Non-pigmented ciliary epithelial cell (primary cell): ENCODE measurements at regions not wholly inside any gene's neighbourhood (a gene's known extent, or its start where the extent isn't known, plus 50 kb on each side); places are given as distances from the start of the nearest gene placed in this dataset.
"Not testable (repeated sequence)": the region's sequence is repeated elsewhere in the genome, so short reads cannot be mapped to it uniquely, and the experiment has no call there.

Experiments used
- DNase-seq: peaks from one replicate; pipeline ENCODE4 v3.0.0-alpha.2; 2010; ENCODE audit warnings: low read depth

- no peak for DNase-seq
Measured at GRCh38 chr7:34207810-34208209, 302.5 kb downstream of the BMPER start.

GRCh38 chr7:34208878-34209621 lies 303.7 kb downstream of the BMPER start:
- DNase-seq, result no peak

DNA sequence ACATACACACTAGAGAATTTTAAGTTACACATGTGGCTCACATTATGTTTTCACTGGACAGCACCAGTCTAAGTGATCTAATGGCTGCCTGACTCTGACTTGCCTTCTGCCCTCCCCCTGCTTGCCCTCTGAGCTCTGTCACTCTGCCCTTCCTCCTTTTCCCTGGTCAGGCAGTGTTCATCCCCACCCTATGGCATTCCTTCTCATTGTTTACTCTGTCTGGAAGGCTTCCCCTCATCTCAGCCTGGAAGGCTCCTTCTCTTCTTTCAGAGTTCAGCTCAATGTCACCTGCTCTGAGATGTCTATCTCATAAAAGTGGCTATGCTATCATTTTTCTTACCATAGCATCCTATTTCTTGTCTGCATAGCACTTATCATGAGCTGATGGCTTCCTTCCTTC lies 305.7 kb downstream of the BMPER start:
- no peak for DNase-seq

GRCh38 chr7:34217972-34218371 lies 312.6 kb downstream of the BMPER start:
- DNase-seq, result no peak

GRCh38 chr7:34219153-34219718 lies 313.9 kb downstream of the BMPER start:
- DNase-seq, result no peak

DNA sequence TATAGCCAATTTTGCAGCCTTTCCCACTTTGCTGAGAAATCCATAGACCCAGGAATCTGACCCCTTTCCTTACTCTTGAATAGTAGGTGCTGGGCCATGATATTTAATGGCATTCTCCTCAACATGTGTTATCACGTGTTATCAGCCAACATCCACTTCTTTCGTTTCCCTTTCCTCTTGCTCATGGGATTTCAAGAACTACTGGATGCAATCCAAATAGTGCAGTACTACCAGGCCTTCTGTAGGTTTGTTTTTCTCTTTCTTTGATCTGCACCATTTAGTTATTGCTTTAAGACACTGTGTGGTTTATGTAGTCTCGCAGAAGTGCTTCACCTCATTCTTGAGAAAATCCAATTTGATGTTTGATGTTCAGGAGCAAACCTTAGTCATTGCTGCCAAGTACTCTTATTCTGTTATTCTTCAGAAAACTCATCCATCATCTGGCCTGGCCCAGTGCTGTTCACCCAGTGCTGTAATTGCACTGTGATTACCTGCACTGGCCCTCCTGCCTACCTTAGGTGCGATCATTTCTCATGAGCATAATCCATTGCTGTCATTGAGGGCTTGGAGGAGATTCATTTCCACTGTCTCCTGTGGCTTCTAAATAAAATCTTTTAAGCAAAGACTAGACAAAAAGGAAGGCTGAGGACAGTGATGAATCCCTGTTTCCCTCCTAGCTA lies 315.3 kb downstream of the BMPER start:
- DNase-seq, result no peak

DNA sequence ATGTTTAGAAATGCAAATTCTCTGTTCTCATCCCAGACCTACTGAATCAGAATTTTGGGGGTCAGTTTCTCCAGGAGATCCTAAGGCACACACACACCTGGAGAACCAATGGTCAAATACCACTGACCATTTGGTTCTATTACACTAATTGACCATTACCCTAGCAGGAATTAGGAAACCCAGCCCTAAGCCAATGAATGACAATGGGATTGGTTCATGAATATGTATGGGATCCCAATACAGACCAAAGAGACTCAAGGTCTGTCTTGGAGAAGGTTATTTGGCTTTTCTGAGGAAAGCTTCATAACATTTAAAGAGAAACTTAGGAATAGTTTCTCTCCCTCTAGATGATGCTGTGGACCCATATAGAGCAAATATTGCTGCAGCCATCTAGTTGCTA lies 317.0 kb downstream of the BMPER start:
- DNase-seq, result no peak

DNA sequence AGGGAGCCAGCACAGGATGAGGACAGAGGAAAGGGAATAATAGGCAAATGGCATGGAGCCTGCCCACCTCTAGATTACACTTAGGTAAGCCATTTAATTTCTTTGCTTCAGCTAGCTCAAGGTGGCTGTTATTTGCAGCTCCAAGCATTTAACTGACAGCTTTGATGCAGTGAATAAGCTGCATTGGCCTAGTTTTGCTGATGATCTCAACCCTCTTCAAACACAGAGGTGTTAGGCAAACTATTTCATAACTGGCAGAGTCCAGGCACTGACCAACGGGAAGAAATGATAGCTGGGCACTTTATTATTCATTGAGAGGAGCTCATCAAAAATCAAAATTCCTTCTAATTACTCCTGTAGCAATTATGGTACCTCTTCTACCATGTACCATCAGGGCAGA lies 317.4 kb downstream of the BMPER start:
- no peak for DNase-seq

DNA sequence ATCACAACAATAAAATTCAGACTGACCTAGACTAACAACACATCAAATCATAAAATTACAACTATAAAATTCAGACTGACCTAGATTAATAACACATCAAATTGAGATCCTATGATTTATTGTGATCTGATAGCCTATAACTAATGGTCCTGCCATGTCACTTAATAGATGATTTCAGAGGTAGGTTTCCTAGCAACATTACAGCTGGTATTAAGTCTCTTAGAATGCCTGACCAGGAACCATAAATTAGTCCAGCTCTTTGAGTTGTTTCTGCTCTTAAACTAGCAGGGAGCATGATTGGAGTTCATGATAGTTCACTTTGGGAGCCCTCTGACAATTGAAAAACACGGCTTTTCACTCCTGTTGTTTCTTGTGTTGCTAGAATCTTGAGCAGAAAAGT lies 318.9 kb downstream of the BMPER start:
- DNase-seq, result no peak

DNA sequence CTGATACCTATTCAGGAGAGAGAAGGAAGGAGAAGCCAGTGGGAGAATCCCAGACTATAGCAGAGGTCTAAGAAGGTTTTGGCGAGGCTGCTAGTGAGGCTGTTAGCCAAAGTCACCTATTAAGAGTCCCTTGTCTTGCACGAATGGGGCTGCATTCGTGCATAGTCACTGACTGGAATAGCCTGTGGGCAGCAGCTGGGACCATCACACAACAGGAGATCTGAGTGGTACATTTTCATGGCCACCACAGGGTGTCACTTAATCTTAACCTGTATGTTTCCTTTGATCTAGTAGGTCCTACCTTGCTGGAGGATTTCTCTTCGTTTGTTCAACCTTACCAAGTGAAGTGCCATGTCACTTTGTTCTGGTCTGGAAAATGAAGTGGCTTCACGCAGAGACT lies 319.9 kb downstream of the BMPER start:
- no peak for DNase-seq

- DNase-seq, result no peak
Measured at GRCh38 chr7:34227525-34227924, 322.2 kb downstream of the BMPER start.

DNA sequence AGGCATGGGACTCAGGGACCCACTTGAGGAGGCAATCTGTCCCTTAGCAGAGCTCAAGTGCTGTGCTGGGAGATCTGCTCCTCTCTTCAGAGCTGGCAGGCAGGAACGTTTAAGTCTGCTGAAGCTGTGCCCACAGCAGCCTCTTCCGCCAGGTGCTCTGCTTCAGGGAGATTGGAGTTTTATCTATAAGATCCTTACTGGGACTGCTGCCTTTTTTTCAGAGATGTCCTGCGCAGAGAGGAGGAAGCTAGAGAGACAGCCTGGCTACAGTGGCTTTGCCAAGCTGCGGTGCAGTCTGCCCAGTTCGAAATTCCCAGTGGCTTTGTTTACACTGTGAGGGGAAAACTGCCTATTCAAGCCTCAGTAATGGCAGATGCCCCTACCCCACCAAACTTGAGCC lies 329.8 kb downstream of the BMPER start:
- not testable (repeated sequence) for DNase-seq

DNA sequence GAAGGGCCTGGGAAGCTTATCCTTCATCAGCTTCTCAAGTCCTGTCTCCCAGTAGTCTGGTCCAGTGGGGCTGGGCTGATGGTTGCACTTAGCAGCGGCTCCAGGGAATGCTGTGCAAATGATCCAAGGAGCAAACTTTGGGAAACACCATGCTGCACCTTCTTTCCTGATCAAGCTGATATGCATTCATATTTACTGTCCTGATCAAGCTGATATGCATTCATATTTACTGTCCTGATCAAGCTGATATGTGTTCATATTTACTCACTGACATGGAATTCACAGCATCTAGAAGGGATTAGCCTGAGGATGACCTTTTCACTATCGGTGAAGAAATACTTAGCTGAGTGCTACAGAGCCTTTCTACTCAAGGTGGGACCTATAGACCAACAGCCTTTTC lies 330.7 kb downstream of the BMPER start:
- no peak for DNase-seq

- DNase-seq, result no peak
Measured at GRCh38 chr7:34236839-34237492, 331.6 kb downstream of the BMPER start.

- no peak for DNase-seq
Measured at GRCh38 chr7:34237493-34237849, 332.1 kb downstream of the BMPER start.

DNA sequence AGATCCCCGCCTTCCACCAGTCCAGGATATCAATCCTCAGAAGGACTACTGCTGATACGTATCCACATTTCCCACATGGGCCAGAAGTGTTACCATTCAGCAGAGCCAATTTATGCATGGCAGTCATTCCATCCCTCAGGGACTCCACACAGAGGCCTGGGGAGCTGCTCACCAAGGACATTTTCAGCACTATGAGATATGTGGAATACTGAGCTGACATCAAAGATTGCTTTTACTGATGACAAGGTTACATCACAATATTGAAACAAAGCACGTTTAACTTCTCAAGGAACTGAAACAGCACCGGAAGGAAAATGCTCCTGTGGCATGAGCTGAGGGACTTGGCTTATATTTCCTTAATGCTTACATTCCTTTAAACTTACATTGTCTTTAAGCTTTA lies 335.1 kb downstream of the BMPER start:
- DNase-seq, result no peak

GRCh38 chr7:34242391-34242790 lies 337.1 kb downstream of the BMPER start:
- no peak for DNase-seq

DNA sequence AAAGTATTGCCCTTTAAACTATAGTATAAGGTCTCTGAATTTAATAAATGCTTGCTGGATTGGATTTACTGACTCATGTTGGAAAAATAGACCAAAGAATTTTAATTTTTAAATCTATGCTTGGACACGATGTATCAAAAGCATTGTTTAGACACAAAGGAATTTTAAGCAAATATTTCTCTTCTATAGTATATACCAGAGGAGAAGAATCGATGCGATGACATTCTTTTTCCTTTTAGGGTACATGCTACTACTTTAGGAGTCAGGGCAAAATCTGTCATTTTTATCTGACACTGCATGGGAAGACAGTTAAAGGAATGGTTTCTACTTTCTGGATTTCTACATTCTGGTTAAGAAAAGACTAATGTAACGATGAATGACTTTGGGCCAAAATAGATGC lies 339.9 kb downstream of the BMPER start:
- no peak for DNase-seq

DNA sequence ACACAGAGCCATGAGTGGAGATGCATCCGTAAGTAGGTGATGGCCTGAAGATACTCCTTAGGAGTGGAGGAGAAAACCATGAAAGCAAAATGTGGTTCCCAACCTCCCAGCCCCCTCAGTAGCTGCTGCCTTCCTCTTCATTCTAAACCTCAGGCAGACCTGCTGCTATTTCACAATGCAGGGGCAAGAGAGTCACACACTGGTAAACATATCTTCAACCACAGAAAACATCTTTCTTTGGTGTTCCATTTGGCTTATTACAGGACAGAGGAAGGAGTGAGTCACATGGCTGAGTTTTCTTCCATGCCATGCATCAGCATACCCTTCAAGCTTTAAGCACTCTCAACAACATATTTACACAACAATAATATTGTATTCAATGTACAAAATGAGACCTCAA lies 342.1 kb downstream of the BMPER start:
- no peak for DNase-seq

GRCh38 chr7:34249192-34249591 lies 343.9 kb downstream of the BMPER start:
- no peak for DNase-seq

DNA sequence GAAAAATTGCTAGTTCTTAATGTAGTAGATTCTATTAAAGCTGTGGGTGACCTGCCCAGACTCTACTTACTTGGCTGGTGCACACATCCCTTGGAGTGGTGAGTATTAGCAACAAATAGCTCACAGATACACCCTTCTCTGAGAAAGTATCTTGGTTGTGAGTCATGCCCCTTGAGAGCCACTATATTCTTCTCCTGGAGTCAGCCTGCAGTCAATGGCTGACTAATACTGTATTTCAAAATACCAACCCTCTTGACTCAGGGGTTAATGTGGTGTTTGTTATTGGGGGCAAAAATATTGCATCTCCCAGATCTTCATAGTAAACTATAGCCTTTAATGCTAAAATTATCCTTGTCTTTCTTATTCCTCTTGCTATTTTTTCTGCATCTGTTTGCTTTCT lies 354.9 kb downstream of the BMPER start:
- DNase-seq, result peak; percentile 64

- DNase-seq, result no peak
Measured at GRCh38 chr7:34263168-34263567, 357.8 kb downstream of the BMPER start.

GRCh38 chr7:34269084-34269483 lies 363.7 kb downstream of the BMPER start:
- no peak for DNase-seq
